ENCODE measurements at regions not wholly inside any gene's neighbourhood (a gene's known extent, or its start where the extent isn't known, plus 50 kb on each side); places are given as distances from the start of the nearest gene placed in this dataset.

DNA sequence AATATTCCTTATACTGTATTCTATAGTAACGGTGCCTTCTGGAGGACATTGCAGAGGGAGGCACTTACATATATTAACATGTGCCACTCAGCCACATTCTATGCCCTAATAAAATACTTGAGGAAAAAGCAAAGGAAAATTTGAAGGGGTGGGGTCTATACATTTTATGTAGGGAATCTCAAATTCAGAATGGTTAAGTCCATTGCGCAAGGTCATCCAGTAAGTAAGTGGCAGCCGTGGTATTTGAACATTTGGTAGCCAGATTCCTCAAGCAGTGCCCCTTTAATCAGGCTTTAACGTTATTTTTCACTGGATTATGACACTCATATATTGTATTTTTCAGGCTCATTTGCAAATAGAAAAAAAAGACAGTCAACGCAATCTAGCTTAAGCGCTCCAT is 738.3 kb downstream of the DOK5 start:
- 96% methylated on average over 2 of the region's 6 CpGs for WGBS
- no peak overlapping the region for H2BK12ac ChIP-seq (ENCODE audit: low read length in 2 of 2)
- H3K9ac ChIP-seq (ENCODE audit: low read length), result no peak overlapping the region
- no peaks in the 10 kb centered on the region for H3K27me3 ChIP-seq (ENCODE audit: control insufficient read depth in 1 of 2, insufficient read depth in 1 of 2, low read length in 2 of 2)
- H4K91ac ChIP-seq (ENCODE audit: low read length), result no peak overlapping the region
- H2AFZ ChIP-seq (ENCODE audit: low read depth, low read length), result no peak overlapping the region
- no peak for DNase-seq
- H3K9me3 ChIP-seq (ENCODE audit: control insufficient read depth, low read length), result no peaks in the 10 kb centered on the region
- no peak overlapping the region for H3K4me3 ChIP-seq (ENCODE audit: insufficient read depth in 1 of 2, low read depth in 1 of 2, low read length in 2 of 2)
- no peak overlapping the region for H3K4me2 ChIP-seq (ENCODE audit: low read length, poor library complexity, severe bottlenecking)
- H3K79me1 ChIP-seq (replicated peaks; ENCODE audit: low read length, poor library complexity, severe bottlenecking), result no peaks in the 10 kb centered on the region
- no peaks in the 10 kb centered on the region for H3K4me1 ChIP-seq (ENCODE audit: control insufficient read depth, insufficient read depth, low read depth, low read length)
- H2BK120ac ChIP-seq (ENCODE audit: low read depth, low read length), result no peak overlapping the region
- H4K8ac ChIP-seq (ENCODE audit: low read length), result no peak overlapping the region
- H3K27ac ChIP-seq (ENCODE audit: low read length, poor library complexity, severe bottlenecking), result no peak overlapping the region
- no peak overlapping the region for H2BK5ac ChIP-seq (ENCODE audit: low read depth, low read length, poor library complexity, severe bottlenecking)
- H2BK15ac ChIP-seq (ENCODE audit: low read depth, poor library complexity, severe bottlenecking), result no peak overlapping the region
- no peak overlapping the region for H3K14ac ChIP-seq (ENCODE audit: low read length in 2 of 2)
- H3K23ac ChIP-seq (ENCODE audit: low read length in 2 of 2), result no peak overlapping the region
- H3K4ac ChIP-seq (ENCODE audit: low read depth in 1 of 2, low read length in 2 of 2), result no peak overlapping the region
- H2AK5ac ChIP-seq (ENCODE audit: low read length, severe bottlenecking), result no peak overlapping the region
- H3K36me3 ChIP-seq (ENCODE audit: control insufficient read depth in 1 of 2, insufficient read depth in 2 of 2, low read depth in 1 of 2, low read length in 2 of 2), result no peaks in the 10 kb centered on the region
- no peak overlapping the region for H3K18ac ChIP-seq (ENCODE audit: low read depth in 1 of 2, low read length in 2 of 2)

DNA sequence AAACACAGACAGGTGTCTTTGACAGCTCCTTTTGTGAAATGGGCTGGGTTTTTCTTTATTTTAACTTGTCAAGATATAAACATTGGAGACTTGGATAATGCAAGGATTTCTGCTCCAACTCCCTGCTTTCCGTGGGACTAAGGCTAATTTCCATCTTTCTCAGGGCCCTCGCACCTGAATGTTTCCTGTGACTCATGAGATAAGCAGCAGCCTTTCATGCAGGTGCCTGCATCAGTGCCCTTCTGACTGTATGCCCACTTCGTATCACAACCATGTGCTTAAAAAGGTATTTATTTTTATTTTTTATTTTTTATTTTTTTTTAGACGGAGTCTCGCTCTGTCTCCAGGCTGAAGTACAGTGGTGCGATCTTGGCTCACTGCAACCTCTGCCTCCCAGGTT is 736.1 kb downstream of the DOK5 start:
- Histone ChIP-seq H3K14ac (ENCODE audit: low read length in 2 of 2) (no peak overlapping the region), H3K36me3 (ENCODE audit: control insufficient read depth in 1 of 2, insufficient read depth in 2 of 2, low read depth in 1 of 2, low read length in 2 of 2) (no peaks in the 10 kb centered on the region), H3K9me3 (ENCODE audit: control insufficient read depth, low read length) (no peaks in the 10 kb centered on the region), H2BK12ac (ENCODE audit: low read length in 2 of 2) (no peak overlapping the region), H2BK15ac (ENCODE audit: low read depth, poor library complexity, severe bottlenecking) (no peak overlapping the region), H4K8ac (ENCODE audit: low read length) (no peak overlapping the region), H3K4me2 (ENCODE audit: low read length, poor library complexity, severe bottlenecking) (no peak overlapping the region), H3K27me3 (ENCODE audit: control insufficient read depth in 1 of 2, insufficient read depth in 1 of 2, low read length in 2 of 2) (no peaks in the 10 kb centered on the region), H2AFZ (ENCODE audit: low read depth, low read length) (no peak overlapping the region), H4K91ac (ENCODE audit: low read length) (no peak overlapping the region), H3K79me1 (replicated peaks; ENCODE audit: low read length, poor library complexity, severe bottlenecking) (no peaks in the 10 kb centered on the region), H2BK120ac (ENCODE audit: low read depth, low read length) (no peak overlapping the region), H3K23ac (ENCODE audit: low read length in 2 of 2) (no peak overlapping the region), H3K27ac (ENCODE audit: low read length, poor library complexity, severe bottlenecking) (no peak overlapping the region), H3K4me3 (ENCODE audit: insufficient read depth in 1 of 2, low read depth in 1 of 2, low read length in 2 of 2) (no peak overlapping the region), H3K4ac (ENCODE audit: low read depth in 1 of 2, low read length in 2 of 2) (no peak overlapping the region), H3K18ac (ENCODE audit: low read depth in 1 of 2, low read length in 2 of 2) (no peak overlapping the region), H3K4me1 (ENCODE audit: control insufficient read depth, insufficient read depth, low read depth, low read length) (no peaks in the 10 kb centered on the region), H2AK5ac (ENCODE audit: low read length, severe bottlenecking) (no peak overlapping the region), H2BK5ac (ENCODE audit: low read depth, low read length, poor library complexity, severe bottlenecking) (no peak overlapping the region), H3K9ac (ENCODE audit: low read length) (no peak overlapping the region)
- 75% methylated on average over 5 of the region's 6 CpGs for WGBS
- no peak for DNase-seq

DNA sequence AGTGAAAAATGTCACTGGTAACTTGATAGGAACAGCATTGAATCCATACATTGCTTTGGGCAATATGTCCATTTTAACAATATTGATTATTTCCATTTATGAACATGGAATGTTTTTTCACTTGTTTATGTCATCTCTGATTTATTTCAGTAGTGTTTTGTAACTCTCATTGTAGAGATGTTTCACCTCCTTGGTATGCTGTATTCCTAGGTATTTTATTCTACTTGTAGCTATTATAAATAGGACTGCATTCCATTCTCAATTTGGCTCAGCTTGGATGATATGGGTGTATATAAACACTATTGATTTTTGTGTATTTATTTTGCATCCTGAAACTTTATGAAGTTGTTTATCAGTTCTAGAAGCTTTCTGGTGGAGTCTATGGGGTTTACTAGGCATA is 730.3 kb downstream of the DOK5 start:
- H3K14ac ChIP-seq (ENCODE audit: low read length in 2 of 2), result no peak overlapping the region
- H2AK5ac ChIP-seq (ENCODE audit: low read length, severe bottlenecking), result no peak overlapping the region
- no peak overlapping the region for H3K4ac ChIP-seq (ENCODE audit: low read depth in 1 of 2, low read length in 2 of 2)
- H3K9ac ChIP-seq (ENCODE audit: low read length), result no peak overlapping the region
- H2BK15ac ChIP-seq (ENCODE audit: low read depth, poor library complexity, severe bottlenecking), result no peak overlapping the region
- no peaks in the 10 kb centered on the region for H3K9me3 ChIP-seq (ENCODE audit: control insufficient read depth, low read length)
- H2BK12ac ChIP-seq (ENCODE audit: low read length in 2 of 2), result no peak overlapping the region
- no peaks in the 10 kb centered on the region for H3K79me1 ChIP-seq (replicated peaks; ENCODE audit: low read length, poor library complexity, severe bottlenecking)
- H3K23ac ChIP-seq (ENCODE audit: low read length in 2 of 2), result no peak overlapping the region
- no peaks in the 10 kb centered on the region for H3K36me3 ChIP-seq (ENCODE audit: control insufficient read depth in 1 of 2, insufficient read depth in 2 of 2, low read depth in 1 of 2, low read length in 2 of 2)
- no peaks in the 10 kb centered on the region for H3K27me3 ChIP-seq (ENCODE audit: control insufficient read depth in 1 of 2, insufficient read depth in 1 of 2, low read length in 2 of 2)
- no peak overlapping the region for H3K18ac ChIP-seq (ENCODE audit: low read depth in 1 of 2, low read length in 2 of 2)
- H3K27ac ChIP-seq (ENCODE audit: low read length, poor library complexity, severe bottlenecking), result no peak overlapping the region
- no peak overlapping the region for H2AFZ ChIP-seq (ENCODE audit: low read depth, low read length)
- no peak overlapping the region for H3K4me3 ChIP-seq (ENCODE audit: insufficient read depth in 1 of 2, low read depth in 1 of 2, low read length in 2 of 2)
- no peak for DNase-seq
- no peaks in the 10 kb centered on the region for H3K4me1 ChIP-seq (ENCODE audit: control insufficient read depth, insufficient read depth, low read depth, low read length)
- no peak overlapping the region for H2BK5ac ChIP-seq (ENCODE audit: low read depth, low read length, poor library complexity, severe bottlenecking)
- H3K4me2 ChIP-seq (ENCODE audit: low read length, poor library complexity, severe bottlenecking), result no peak overlapping the region
- H4K91ac ChIP-seq (ENCODE audit: low read length), result no peak overlapping the region
- H4K8ac ChIP-seq (ENCODE audit: low read length), result no peak overlapping the region
- H2BK120ac ChIP-seq (ENCODE audit: low read depth, low read length), result no peak overlapping the region

DNA sequence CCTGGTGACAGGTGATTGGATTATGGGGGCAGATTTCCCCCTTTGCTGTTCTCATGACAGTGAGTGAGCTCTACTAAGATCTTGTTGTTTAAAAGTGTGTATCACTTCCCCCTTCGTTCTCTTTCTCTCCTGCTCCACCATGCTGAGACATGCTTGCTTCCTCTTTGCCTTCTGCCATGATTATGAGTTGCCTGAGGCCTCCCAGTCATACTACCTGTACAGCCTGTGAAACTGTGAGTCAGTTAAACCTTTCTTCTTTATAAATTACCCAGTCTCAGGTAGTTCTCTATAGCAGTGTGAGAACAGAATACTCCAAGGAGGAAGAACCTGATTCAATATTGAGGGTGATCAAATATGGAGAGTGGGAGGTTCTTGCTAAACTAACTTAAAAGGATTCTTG is 724.9 kb downstream of the DOK5 start:
- Histone ChIP-seq H3K9ac (ENCODE audit: low read length) (no peak overlapping the region), H2BK5ac (ENCODE audit: low read depth, low read length, poor library complexity, severe bottlenecking) (no peak overlapping the region), H3K36me3 (ENCODE audit: control insufficient read depth in 1 of 2, insufficient read depth in 2 of 2, low read depth in 1 of 2, low read length in 2 of 2) (no peaks in the 10 kb centered on the region), H2BK12ac (ENCODE audit: low read length in 2 of 2) (no peak overlapping the region), H3K4me1 (ENCODE audit: control insufficient read depth, insufficient read depth, low read depth, low read length) (no peaks in the 10 kb centered on the region), H3K4ac (ENCODE audit: low read depth in 1 of 2, low read length in 2 of 2) (no peak overlapping the region), H2BK120ac (ENCODE audit: low read depth, low read length) (no peak overlapping the region), H3K79me1 (replicated peaks; ENCODE audit: low read length, poor library complexity, severe bottlenecking) (no peaks in the 10 kb centered on the region), H4K91ac (ENCODE audit: low read length) (no peak overlapping the region), H4K8ac (ENCODE audit: low read length) (no peak overlapping the region), H3K4me3 (ENCODE audit: insufficient read depth in 1 of 2, low read depth in 1 of 2, low read length in 2 of 2) (no peak overlapping the region), H3K27me3 (ENCODE audit: control insufficient read depth in 1 of 2, insufficient read depth in 1 of 2, low read length in 2 of 2) (no peaks in the 10 kb centered on the region), H2AK5ac (ENCODE audit: low read length, severe bottlenecking) (no peak overlapping the region), H3K4me2 (ENCODE audit: low read length, poor library complexity, severe bottlenecking) (no peak overlapping the region), H3K27ac (ENCODE audit: low read length, poor library complexity, severe bottlenecking) (no peak overlapping the region), H3K18ac (ENCODE audit: low read depth in 1 of 2, low read length in 2 of 2) (no peak overlapping the region), H2AFZ (ENCODE audit: low read depth, low read length) (no peak overlapping the region), H3K14ac (ENCODE audit: low read length in 2 of 2) (no peak overlapping the region), H2BK15ac (ENCODE audit: low read depth, poor library complexity, severe bottlenecking) (no peak overlapping the region), H3K9me3 (ENCODE audit: control insufficient read depth, low read length) (no peaks in the 10 kb centered on the region), H3K23ac (ENCODE audit: low read length in 2 of 2) (no peak overlapping the region)
- no peak for DNase-seq
- WGBS, result 33% methylated on average over 1 of the region's 1 CpG

Data from mesenchymal stem cell (in vitro differentiated cells and primary cell).